ENCODE measurements at regions not wholly inside any gene's neighbourhood (a gene's known extent, or its start where the extent isn't known, plus 50 kb on each side); places are given as distances from the start of the nearest gene placed in this dataset.

- Histone ChIP-seq H3K27me3 (ENCODE audit: control insufficient read depth in 1 of 2, insufficient read depth in 2 of 2, low read length in 2 of 2) (no peaks in the 10 kb centered on the region), H3K36me3 (ENCODE audit: insufficient read depth, low read length) (no peaks in the 10 kb centered on the region), H3K9me3 (ENCODE audit: control insufficient read depth in 1 of 2, insufficient read depth in 1 of 2, low read length in 2 of 2) (peaks cover 0 to 8% of the 10 kb centered on the region in 2 experiments), H3K4me1 (ENCODE audit: insufficient read depth, low read length) (no peaks in the 10 kb centered on the region), H3K4me3 (ENCODE audit: low read length) (no peak overlapping the region), H3K27ac (ENCODE audit: low read depth in 1 of 2, low read length in 2 of 2) (no peak overlapping the region)
- no peaks in the 10 kb centered on the region for H3K36me3 Mint-ChIP-seq (ENCODE audit: low read depth)
- no peaks in the 10 kb centered on the region for H3K4me1 Mint-ChIP-seq (ENCODE audit: low read depth)
- TF ChIP-seq, protein P1, sequence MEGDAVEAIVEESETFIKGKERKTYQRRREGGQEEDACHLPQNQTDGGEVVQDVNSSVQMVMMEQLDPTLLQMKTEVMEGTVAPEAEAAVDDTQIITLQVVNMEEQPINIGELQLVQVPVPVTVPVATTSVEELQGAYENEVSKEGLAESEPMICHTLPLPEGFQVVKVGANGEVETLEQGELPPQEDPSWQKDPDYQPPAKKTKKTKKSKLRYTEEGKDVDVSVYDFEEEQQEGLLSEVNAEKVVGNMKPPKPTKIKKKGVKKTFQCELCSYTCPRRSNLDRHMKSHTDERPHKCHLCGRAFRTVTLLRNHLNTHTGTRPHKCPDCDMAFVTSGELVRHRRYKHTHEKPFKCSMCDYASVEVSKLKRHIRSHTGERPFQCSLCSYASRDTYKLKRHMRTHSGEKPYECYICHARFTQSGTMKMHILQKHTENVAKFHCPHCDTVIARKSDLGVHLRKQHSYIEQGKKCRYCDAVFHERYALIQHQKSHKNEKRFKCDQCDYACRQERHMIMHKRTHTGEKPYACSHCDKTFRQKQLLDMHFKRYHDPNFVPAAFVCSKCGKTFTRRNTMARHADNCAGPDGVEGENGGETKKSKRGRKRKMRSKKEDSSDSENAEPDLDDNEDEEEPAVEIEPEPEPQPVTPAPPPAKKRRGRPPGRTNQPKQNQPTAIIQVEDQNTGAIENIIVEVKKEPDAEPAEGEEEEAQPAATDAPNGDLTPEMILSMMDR (IDR thresholded peaks at IDR 0.05), result no peak
- no peaks in the 10 kb centered on the region for H3K9me3 Mint-ChIP-seq
- H3K4me3 Mint-ChIP-seq, result no peak overlapping the region
- POLR2A ChIA-PET, result no interaction called here
- ATAC-seq (ENCODE audit: poor library complexity), result no peak
- CTCF ChIA-PET, result no interaction called here
- DNase-seq, result no peak
- H3K27me3 Mint-ChIP-seq, result peaks cover 7% of the 10 kb centered on the region
- H3K27ac Mint-ChIP-seq, result no peak overlapping the region
- intact Hi-C loops (cut with DNase I, micrococcal nuclease), result no loop called here
These were observed 213.7 kb upstream of the ALCAM start for GRCh38 chr3:105152987-105153386.

DNA sequence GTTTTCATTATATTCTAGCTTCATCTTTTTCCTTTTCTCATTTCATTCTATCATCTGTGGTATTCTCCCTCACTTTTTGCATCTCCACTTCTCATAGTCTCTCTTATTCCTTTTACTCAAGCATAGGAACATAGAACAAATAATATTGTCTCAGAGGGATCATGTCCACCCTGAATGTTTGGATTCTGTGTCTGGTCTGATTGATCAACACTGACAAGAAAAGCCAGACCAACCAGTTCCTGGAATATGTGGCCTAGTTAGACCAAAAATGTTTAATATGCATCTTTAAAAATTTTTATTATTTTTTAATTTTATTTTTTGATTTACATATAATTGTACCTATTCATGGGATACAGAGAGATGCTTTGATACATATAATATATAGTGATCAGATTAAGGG, 212.0 kb upstream of the ALCAM start:
- H3K36me3 Mint-ChIP-seq (ENCODE audit: low read depth), result no peaks in the 10 kb centered on the region

DNA sequence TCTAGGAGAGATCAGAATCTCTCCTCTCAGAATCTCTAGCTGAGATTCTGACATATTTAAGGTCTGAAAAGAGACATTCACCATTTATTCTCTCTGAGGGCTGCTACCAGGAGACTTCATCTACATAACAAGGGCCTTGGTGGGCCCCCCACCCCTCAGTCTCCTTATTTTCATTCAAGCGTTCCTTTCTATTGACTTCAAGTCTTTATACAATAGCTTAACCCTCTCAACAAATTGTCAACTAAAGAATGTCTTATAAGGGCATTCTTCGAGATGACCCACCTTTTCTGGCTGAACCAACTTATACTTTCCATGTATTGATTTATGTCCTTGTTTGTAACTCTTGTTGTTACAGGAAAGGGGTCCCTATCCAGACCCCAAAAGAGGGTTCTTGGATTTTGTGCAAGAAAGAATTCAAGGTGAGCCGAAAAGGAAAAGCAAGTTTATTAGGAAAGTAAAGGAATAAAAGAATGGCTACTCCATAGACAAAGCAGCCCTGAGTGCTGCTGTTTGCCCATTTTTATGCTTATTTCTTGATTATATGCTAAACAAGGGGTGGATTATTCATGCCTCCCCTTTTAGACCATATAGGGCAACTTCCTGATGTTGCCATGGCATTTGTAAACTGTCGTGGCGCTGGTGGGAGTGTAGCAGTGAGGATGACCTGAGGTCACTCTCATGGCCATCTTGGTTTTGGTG, 209.5 kb upstream of the ALCAM start:
- Histone ChIP-seq H3K27ac (ENCODE audit: low read depth in 1 of 2, low read length in 2 of 2) (no peak overlapping the region), H3K4me3 (ENCODE audit: low read length) (no peak overlapping the region), H3K27me3 (ENCODE audit: control insufficient read depth in 1 of 2, insufficient read depth in 2 of 2, low read length in 2 of 2) (no peaks in the 10 kb centered on the region), H3K36me3 (ENCODE audit: insufficient read depth, low read length) (no peaks in the 10 kb centered on the region), H3K4me1 (ENCODE audit: insufficient read depth, low read length) (no peaks in the 10 kb centered on the region), H3K9me3 (ENCODE audit: control insufficient read depth in 1 of 2, insufficient read depth in 1 of 2, low read length in 2 of 2) (no peaks in the 10 kb centered on the region)
- ATAC-seq (ENCODE audit: poor library complexity) (no peak), DNase-seq (no peak)
- POLR2A ChIA-PET, result no interaction called here
- H3K4me1 Mint-ChIP-seq (ENCODE audit: low read depth), result no peaks in the 10 kb centered on the region
- no peaks in the 10 kb centered on the region for H3K27me3 Mint-ChIP-seq
- CTCF ChIA-PET, result no interaction called here
- H3K27ac Mint-ChIP-seq, result no peak overlapping the region
- no peaks in the 10 kb centered on the region for H3K36me3 Mint-ChIP-seq (ENCODE audit: low read depth)
- no peak overlapping the region for H3K4me3 Mint-ChIP-seq
- TF ChIP-seq, protein P1 (IDR thresholded peaks at IDR 0.05), result no peak
- H3K9me3 Mint-ChIP-seq, result no peaks in the 10 kb centered on the region
- intact Hi-C loops (cut with DNase I, micrococcal nuclease), result no loop called here

More for the DNA sequence above, 212.0 kb upstream of the ALCAM start:
- no peak overlapping the region for H3K27ac ChIP-seq (ENCODE audit: low read depth in 1 of 2, low read length in 2 of 2)
- CTCF ChIA-PET, result no interaction called here
- H3K4me3 Mint-ChIP-seq, result no peak overlapping the region
- H3K27me3 ChIP-seq (ENCODE audit: control insufficient read depth in 1 of 2, insufficient read depth in 2 of 2, low read length in 2 of 2), result no peaks in the 10 kb centered on the region
- DNase-seq, result no peak
- H3K4me1 Mint-ChIP-seq (ENCODE audit: low read depth), result no peaks in the 10 kb centered on the region
- no peaks in the 10 kb centered on the region for H3K4me1 ChIP-seq (ENCODE audit: insufficient read depth, low read length)
- intact Hi-C loops (cut with DNase I, micrococcal nuclease), result no loop called here
- H3K27ac Mint-ChIP-seq, result no peak overlapping the region
- no peak overlapping the region for H3K4me3 ChIP-seq (ENCODE audit: low read length)
- TF ChIP-seq, protein P1 (IDR thresholded peaks at IDR 0.05), result no peak
- H3K36me3 ChIP-seq (ENCODE audit: insufficient read depth, low read length), result no peaks in the 10 kb centered on the region
- no peaks in the 10 kb centered on the region for H3K9me3 Mint-ChIP-seq
- H3K27me3 Mint-ChIP-seq, result peaks cover 6% of the 10 kb centered on the region
- ATAC-seq (ENCODE audit: poor library complexity), result no peak
- H3K9me3 ChIP-seq (ENCODE audit: control insufficient read depth in 1 of 2, insufficient read depth in 1 of 2, low read length in 2 of 2), result no peaks in the 10 kb centered on the region
- POLR2A ChIA-PET, result no interaction called here
